SK-N-SH (cell line): ENCODE measurements at regions not wholly inside any gene's neighbourhood (a gene's known extent, or its start where the extent isn't known, plus 50 kb on each side); places are given as distances from the start of the nearest gene placed in this dataset.
"Not testable (repeated sequence)": the region's sequence is repeated elsewhere in the genome, so short reads cannot be mapped to it uniquely, and the experiment has no call there.

Experiments used
- CTCF ChIA-PET: fragments of 300-600, 350-600 bp; formaldehyde crosslinking; extraction: SDS; loops from one replicate; lab custom pipeline; 2021; lab: Yijun Ruan, JAX
- POLR2A ChIA-PET: fragments of 350-600 bp; sonication (Branson Sonifier 250); formaldehyde crosslinking; extraction: SDS; loops from one replicate; lab custom pipeline; 2020; ENCODE audit warnings: antibody characterized with exemption, inconsistent platforms; lab: Yijun Ruan, JAX
- DNase-seq: peaks from one replicate; pipeline ENCODE4 v3.0.0; 2012
- H2AFZ ChIP-seq: fragments of 200-600 bp; sonication (generic); 2 replicates; pipeline ENCODE4 v1.8.1; 2016; ENCODE audit warnings: antibody characterized with exemption, mild to moderate bottlenecking, low read depth
- H3F3A ChIP-seq: fragments of 200-600 bp; sonication (generic); replicated peaks from 2 replicates; pipeline ENCODE3; 2016; ENCODE audit warnings: antibody characterized with exemption, mild to moderate bottlenecking; ENCODE audit not compliant: insufficient read depth
- H3K27ac ChIP-seq, 2 experiments: fragments of 200-500 bp in 1 of 2; fragments of 200-600 bp in 1 of 2; sonication (Bioruptor generic) in 1 of 2; sonication (generic), shearing (Covaris generic) in 1 of 2; 2 replicates each; pipeline versions ENCODE4 v1.5.1 to v1.6.1; 2014 to 2016; ENCODE audit warnings: low read depth in 2 of 2, inconsistent platforms in 1 of 2, low read length in 1 of 2, mild to moderate bottlenecking in 1 of 2, mixed read lengths in 1 of 2
- H3K27me3 ChIP-seq: fragments of 200-600 bp; sonication (generic), shearing (Covaris generic); 2 replicates; pipeline ENCODE4 v1.6.1; 2016; ENCODE audit warnings: mixed run types; ENCODE audit not compliant: insufficient read depth
- H3K36me3 ChIP-seq, 2 experiments: fragments of 200-500 bp in 1 of 2; fragments of 200-600 bp in 1 of 2; sonication (Bioruptor generic) in 1 of 2; sonication (generic) in 1 of 2; replicated peaks in 1 of 2; 2 replicates each; pipeline versions ENCODE3 to v1.5.1; 2014 to 2016; ENCODE audit warnings: low read length in 1 of 2, mild to moderate bottlenecking in 1 of 2; ENCODE audit not compliant: insufficient read depth in 2 of 2, control insufficient read depth in 1 of 2
- H3K4me1 ChIP-seq, 2 experiments: fragments of 200-500 bp in 1 of 2; fragments of 200-600 bp in 1 of 2; sonication (Bioruptor generic) in 1 of 2; sonication (generic), shearing (Covaris generic) in 1 of 2; 2 replicates each; pipeline versions ENCODE4 v1.5.1 to v1.6.1; 2014 to 2016; ENCODE audit warnings: low read depth in 1 of 2, low read length in 1 of 2, mixed run types in 1 of 2; ENCODE audit not compliant: insufficient read depth in 2 of 2, control insufficient read depth in 1 of 2
- H3K4me2 ChIP-seq: fragments of 200-600 bp; sonication (generic), shearing (Covaris generic); 2 replicates; pipeline ENCODE4 v1.6.1; 2017; ENCODE audit warnings: mixed run types
- H3K4me3 ChIP-seq, 2 experiments: fragments of 200-500 bp in 1 of 2; fragments of 200-600 bp in 1 of 2; sonication (Bioruptor generic) in 1 of 2; sonication (generic), shearing (Covaris generic) in 1 of 2; 2 replicates each; pipeline versions ENCODE4 v1.5.1 to v1.8.1; 2014 to 2016; ENCODE audit warnings: low read depth in 2 of 2, inconsistent platforms in 1 of 2, low read length in 1 of 2, mild to moderate bottlenecking in 1 of 2, mixed read lengths in 1 of 2, moderate library complexity in 1 of 2
- H3K79me2 ChIP-seq: fragments of 200-600 bp; sonication (generic); 2 replicates; pipeline ENCODE4 v1.8.1; 2017; ENCODE audit warnings: mild to moderate bottlenecking; ENCODE audit not compliant: insufficient read depth
- H3K9ac ChIP-seq: fragments of 200-600 bp; sonication (generic); 2 replicates; pipeline ENCODE4 v1.6.1; 2017; ENCODE audit warnings: mixed run types
- H3K9me2 ChIP-seq: fragments of 200-600 bp; sonication (generic); 2 replicates; pipeline ENCODE4 v1.6.1; 2017; ENCODE audit warnings: mixed run types
- H3K9me3 ChIP-seq: fragments of 200-600 bp; sonication (generic); 2 replicates; pipeline ENCODE4 v1.6.1; 2017; ENCODE audit warnings: mixed run types, mild to moderate bottlenecking, moderate library complexity
- H4K20me1 ChIP-seq: fragments of 200-600 bp; sonication (generic); 2 replicates; pipeline ENCODE4 v1.6.1; 2017; ENCODE audit warnings: mild to moderate bottlenecking, mixed run types; ENCODE audit not compliant: insufficient read depth
- CHD2 ChIP-seq: fragments of 150-350 bp; IDR thresholded peaks from 2 replicates; pipeline ENCODE4 v1.6.1; 2018; ENCODE audit warnings: low read length; ENCODE audit not compliant: partially characterized antibody
- EP300 ChIP-seq, 2 experiments: IDR thresholded peaks; 2 replicates each; pipeline versions ENCODE4 v1.4.0 to v1.6.1; 2012; ENCODE audit warnings: borderline replicate concordance in 1 of 2, low read depth in 1 of 2, low read length in 1 of 2
- EZH2phosphoT487 ChIP-seq: fragments of 200-600 bp; sonication (generic); IDR thresholded peaks from 2 replicates; pipeline ENCODE4 v1.6.1; 2017; ENCODE audit warnings: low read depth, mixed run types, mild to moderate bottlenecking, antibody characterized with exemption, moderate library complexity, borderline replicate concordance
- FOXJ3 ChIP-seq: sonication (generic); formaldehyde crosslinking; IDR thresholded peaks from 2 replicates; pipeline ENCODE4 v1.5.1; 2020; ENCODE audit warnings: mild to moderate bottlenecking, missing genetic modification reagents
- GABPA ChIP-seq: IDR thresholded peaks from 2 replicates; pipeline ENCODE4 v1.4.0; 2012; ENCODE audit warnings: low read depth, mild to moderate bottlenecking
- GATA2 ChIP-seq: sonication (generic); formaldehyde crosslinking; IDR thresholded peaks from 2 replicates; pipeline ENCODE4 v1.5.0; 2020; ENCODE audit warnings: mild to moderate bottlenecking, missing genetic modification reagents
- JUND ChIP-seq: IDR thresholded peaks from 2 replicates; pipeline ENCODE4 v1.4.0; 2012
- MEF2A ChIP-seq: IDR thresholded peaks from 2 replicates; pipeline ENCODE4 v1.4.0; 2012; ENCODE audit warnings: low read depth, borderline replicate concordance
- MXI1 ChIP-seq: IDR thresholded peaks from 2 replicates; pipeline ENCODE4 v1.6.1; 2012; ENCODE audit warnings: mild to moderate bottlenecking, low read depth, low read length, improper control_type of control experiment
- POLR2AphosphoS5 ChIP-seq: IDR thresholded peaks from 2 replicates; pipeline ENCODE4 v1.6.1; 2012; ENCODE audit warnings: low read depth, low read length
- RAD21 ChIP-seq: IDR thresholded peaks from 2 replicates; pipeline ENCODE4 v1.6.1; 2012; ENCODE audit warnings: mild to moderate bottlenecking, low read length
- REST ChIP-seq: IDR thresholded peaks from 2 replicates; pipeline ENCODE4 v1.6.1; 2012; ENCODE audit warnings: mild to moderate bottlenecking, low read depth, low read length, moderate library complexity
- RFX5 ChIP-seq: IDR thresholded peaks from 2 replicates; pipeline ENCODE4 v1.6.1; 2012; ENCODE audit warnings: mild to moderate bottlenecking, improper control_type of control experiment, low read length
- RXRA ChIP-seq: IDR thresholded peaks from 2 replicates; pipeline ENCODE4 v1.4.0; 2012; ENCODE audit warnings: low read depth, mild to moderate bottlenecking, borderline replicate concordance
- SIN3A ChIP-seq: IDR thresholded peaks from 2 replicates; pipeline ENCODE4 v1.6.1; 2012; ENCODE audit warnings: low read depth, mild to moderate bottlenecking, low read length, moderate library complexity, borderline replicate concordance
- SMC3 ChIP-seq: IDR thresholded peaks from 2 replicates; pipeline ENCODE4 v1.6.1; 2012; ENCODE audit warnings: low read depth, low read length, improper control_type of control experiment
- USF1 ChIP-seq: IDR thresholded peaks from 2 replicates; pipeline ENCODE4 v1.4.0; 2012; ENCODE audit warnings: low read depth, borderline replicate concordance
- YY1 ChIP-seq: IDR thresholded peaks from 2 replicates; pipeline ENCODE4 v1.4.0; 2012; ENCODE audit warnings: low read depth, mild to moderate bottlenecking
- WGBS: methylation state at CpG from one replicate; pipeline ENCODE4 v1.1.6; 2017; ENCODE audit warnings: low lambda C conversion rate; 5-methylcytosine and 5-hydroxymethylcytosine counted together
- TF ChIP-seq, protein P1 (sequence below): IDR thresholded peaks from 2 replicates; pipeline ENCODE4 v1.4.0; 2012; ENCODE audit warnings: low read depth, borderline replicate concordance
- TF ChIP-seq, protein P2 (sequence below): IDR thresholded peaks from 2 replicates; pipeline ENCODE4 v1.4.0; 2012; ENCODE audit warnings: low read depth

DNA sequence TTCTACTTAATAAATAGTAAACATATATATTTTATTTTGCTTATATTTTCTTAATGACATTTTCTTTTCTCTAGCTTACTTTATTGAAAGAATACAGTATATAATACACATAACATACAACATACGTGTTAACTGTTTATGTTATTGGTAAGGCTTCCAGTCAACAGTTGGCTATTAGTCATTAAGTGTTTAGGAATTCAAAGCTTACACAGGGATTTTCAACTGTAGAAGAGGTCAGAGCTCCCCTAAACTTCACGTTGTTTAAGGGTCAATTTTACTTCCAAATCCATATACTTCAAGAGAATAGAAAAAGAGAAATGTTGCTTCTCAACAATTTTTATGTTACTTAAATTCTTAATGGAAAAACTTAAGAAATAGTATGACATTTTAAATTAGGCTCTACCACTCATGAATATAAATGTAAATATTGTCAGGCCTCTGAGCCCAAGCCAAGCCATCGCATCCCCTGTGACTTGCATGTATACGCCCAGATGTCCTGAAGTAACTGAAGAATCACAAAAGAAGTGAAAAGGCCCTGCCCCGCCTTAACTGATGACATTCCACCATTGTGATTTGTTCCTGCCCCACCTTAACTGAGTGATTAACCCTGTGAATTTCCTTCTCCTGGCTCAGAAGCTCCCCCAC lies 456.5 kb upstream of the NETO1 start:
- H3K4me1 ChIP-seq, H3K79me2 ChIP-seq, H3K9ac ChIP-seq, H3K27me3 ChIP-seq, H3K36me3 ChIP-seq, DNase-seq, H3F3A ChIP-seq, H2AFZ ChIP-seq, H3K4me2 ChIP-seq, H3K9me2 ChIP-seq, POLR2A ChIA-PET, H3K4me3 ChIP-seq, H3K9me3 ChIP-seq, H4K20me1 ChIP-seq, CTCF ChIA-PET, H3K27ac ChIP-seq: not testable (repeated sequence)
- 14% methylated on average over 4 of the region's 5 CpGs for WGBS

GRCh38 chr18:73318739-73319479 lies 451.1 kb upstream of the NETO1 start:
- Histone ChIP-seq H3K36me3 (peaks cover 0 to 2% of the 10 kb centered on the region in 2 experiments), H4K20me1 (no peaks in the 10 kb centered on the region), H3K9me3 (no peaks in the 10 kb centered on the region), H3K79me2 (no peaks in the 10 kb centered on the region), H3K4me2 (no peak overlapping the region), H3K4me3 (no peak overlapping the region), H3K27me3 (no peaks in the 10 kb centered on the region), H2AFZ (no peak overlapping the region), H3K9me2 (no peaks in the 10 kb centered on the region), H3K4me1 (no peaks in the 10 kb centered on the region), H3K9ac (no peak overlapping the region), H3K27ac (no peak overlapping the region), H3F3A (no peaks in the 10 kb centered on the region)
- CTCF ChIA-PET, result no interaction called here
- POLR2A ChIA-PET, result no interaction called here
- no peak for TF ChIP-seq MXI1
- TF ChIP-seq, protein P1, sequence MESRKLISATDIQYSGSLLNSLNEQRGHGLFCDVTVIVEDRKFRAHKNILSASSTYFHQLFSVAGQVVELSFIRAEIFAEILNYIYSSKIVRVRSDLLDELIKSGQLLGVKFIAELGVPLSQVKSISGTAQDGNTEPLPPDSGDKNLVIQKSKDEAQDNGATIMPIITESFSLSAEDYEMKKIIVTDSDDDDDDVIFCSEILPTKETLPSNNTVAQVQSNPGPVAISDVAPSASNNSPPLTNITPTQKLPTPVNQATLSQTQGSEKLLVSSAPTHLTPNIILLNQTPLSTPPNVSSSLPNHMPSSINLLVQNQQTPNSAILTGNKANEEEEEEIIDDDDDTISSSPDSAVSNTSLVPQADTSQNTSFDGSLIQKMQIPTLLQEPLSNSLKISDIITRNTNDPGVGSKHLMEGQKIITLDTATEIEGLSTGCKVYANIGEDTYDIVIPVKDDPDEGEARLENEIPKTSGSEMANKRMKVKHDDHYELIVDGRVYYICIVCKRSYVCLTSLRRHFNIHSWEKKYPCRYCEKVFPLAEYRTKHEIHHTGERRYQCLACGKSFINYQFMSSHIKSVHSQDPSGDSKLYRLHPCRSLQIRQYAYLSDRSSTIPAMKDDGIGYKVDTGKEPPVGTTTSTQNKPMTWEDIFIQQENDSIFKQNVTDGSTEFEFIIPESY, result no peak
- TF ChIP-seq, protein P2, sequence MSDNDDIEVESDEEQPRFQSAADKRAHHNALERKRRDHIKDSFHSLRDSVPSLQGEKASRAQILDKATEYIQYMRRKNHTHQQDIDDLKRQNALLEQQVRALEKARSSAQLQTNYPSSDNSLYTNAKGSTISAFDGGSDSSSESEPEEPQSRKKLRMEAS, result no peak
- TF ChIP-seq POLR2AphosphoS5, result no peak
- no peak for TF ChIP-seq FOXJ3
- no peak for TF ChIP-seq USF1
- TF ChIP-seq CHD2, result no peak
- no peak for TF ChIP-seq GATA2
- no peak for TF ChIP-seq SIN3A
- no peak for TF ChIP-seq JUND
- no peak for TF ChIP-seq SMC3
- TF ChIP-seq YY1, result no peak
- TF ChIP-seq MEF2A, result no peak
- TF ChIP-seq RFX5, result no peak
- TF ChIP-seq GABPA, result no peak
- TF ChIP-seq RXRA, result no peak
- TF ChIP-seq RAD21, result no peak
- no peak for TF ChIP-seq EP300 (IDR thresholded peaks at IDR 0.05; ENCODE audit: borderline replicate concordance in 1 of 2, low read depth in 1 of 2, low read length in 1 of 2)
- no peak for TF ChIP-seq EZH2phosphoT487
- no peak for TF ChIP-seq REST
- WGBS, result 3% methylated on average over 6 of the region's 6 CpGs
- DNase-seq, result no peak
